HL-60 (cell line): ENCODE measurements at regions not wholly inside any gene's neighbourhood (a gene's known extent, or its start where the extent isn't known, plus 50 kb on each side); places are given as distances from the start of the nearest gene placed in this dataset.

ENCODE experiments used
- DNase-seq, 2 experiments: peaks; one replicate each; pipeline ENCODE4 v3.0.0-alpha.2; 2010 to 2020; ENCODE audit warnings: low read depth in 1 of 2, low spot score in 1 of 2
- H3K27ac ChIP-seq: fragments of 250-450 bp; sonication (Bioruptor Pico); replicated peaks from 2 replicates; pipeline ENCODE4 v1.5.1; 2020; ENCODE audit warnings: mild to moderate bottlenecking, moderate library complexity
- H3K27me3 ChIP-seq: fragments of 250-450 bp; sonication (Bioruptor Pico); 2 replicates; pipeline ENCODE4 v1.5.1; 2021; ENCODE audit warnings: mild to moderate bottlenecking, moderate library complexity; ENCODE audit not compliant: insufficient read depth, poor library complexity, severe bottlenecking
- H3K4me3 ChIP-seq: replicated peaks from 2 replicates; pipeline ENCODE4 v1.5.1; 2011; ENCODE audit warnings: mild to moderate bottlenecking, control low read depth, low read length; ENCODE audit not compliant: insufficient read depth
- CTCF ChIP-seq: IDR thresholded peaks from one replicate; pipeline ENCODE4 v1.5.1; 2011; ENCODE audit warnings: low read length, control low read depth, inconsistent platforms; ENCODE audit not compliant: insufficient read depth
- GABPA ChIP-seq: IDR thresholded peaks from 2 replicates; pipeline ENCODE4 v1.6.1; 2012; ENCODE audit warnings: low read depth
- POLR2AphosphoS5 ChIP-seq: IDR thresholded peaks from 2 replicates; pipeline ENCODE4 v1.6.1; 2012; ENCODE audit warnings: low read depth
- REST ChIP-seq: IDR thresholded peaks from 2 replicates; pipeline ENCODE4 v1.6.1; 2012; ENCODE audit warnings: low read depth; ENCODE audit not compliant: insufficient replicate concordance
- SPI1 ChIP-seq: IDR thresholded peaks from 2 replicates; pipeline ENCODE4 v1.6.1; 2012; ENCODE audit warnings: low read depth, mild to moderate bottlenecking, borderline replicate concordance

- H3K27ac ChIP-seq = no peak overlapping the region
- no peak overlapping the region for H3K4me3 ChIP-seq
- no peak for DNase-seq
- no peaks in the 10 kb centered on the region for H3K27me3 ChIP-seq
- TF ChIP-seq GABPA = no peak
- TF ChIP-seq SPI1 = no peak
- no peak for TF ChIP-seq REST
- TF ChIP-seq CTCF = no peak
- no peak for TF ChIP-seq POLR2AphosphoS5
These were observed 287.2 kb downstream of the IKZF2 start for GRCh38 chr2:212864186-212864585.

- TF ChIP-seq SPI1 (no peak), CTCF (peak; percentile 51), POLR2AphosphoS5 (no peak)
- H3K27me3 ChIP-seq = no peaks in the 10 kb centered on the region
- peak; percentile 37 to 61 for DNase-seq
- no peak overlapping the region for H3K4me3 ChIP-seq
- no peak overlapping the region for H3K27ac ChIP-seq
These were observed 288.2 kb downstream of the IKZF2 start for GRCh38 chr2:212863185-212863588.

- Histone ChIP-seq H3K4me3 (no peak overlapping the region), H3K27ac (no peak overlapping the region), H3K27me3 (no peaks in the 10 kb centered on the region)
- TF ChIP-seq REST (no peak), SPI1 (no peak), GABPA (no peak), POLR2AphosphoS5 (no peak), CTCF (no peak)
- DNase-seq = no peak
These were observed 292.9 kb downstream of the IKZF2 start for GRCh38 chr2:212858496-212858895.

- no peaks in the 10 kb centered on the region for H3K27me3 ChIP-seq
- DNase-seq = no peak
- H3K4me3 ChIP-seq = no peak overlapping the region
- TF ChIP-seq REST (no peak), CTCF (no peak), GABPA (no peak), SPI1 (no peak), POLR2AphosphoS5 (no peak)
- H3K27ac ChIP-seq = no peak overlapping the region
These were observed 296.6 kb downstream of the IKZF2 start for GRCh38 chr2:212854771-212855170.
